AG04449 (cell line): ENCODE measurements at regions not wholly inside any gene's neighbourhood (a gene's known extent, or its start where the extent isn't known, plus 50 kb on each side); places are given as distances from the start of the nearest gene placed in this dataset.
A peak's percentile ranks its signal among the peaks of the same experiment; 100 is the strongest.
"Not testable (repeated sequence)": the region's sequence is repeated elsewhere in the genome, so short reads cannot be mapped to it uniquely, and the experiment has no call there.

Experiments
- CTCF ChIA-PET: fragments of 350-600 bp; formaldehyde crosslinking; extraction: SDS; loops from one replicate; lab custom pipeline; 2021; ENCODE audit warnings: antibody characterized with exemption; lab: Yijun Ruan, JAX
- POLR2A ChIA-PET: fragments of 400-600, 350-600 bp; formaldehyde crosslinking; extraction: SDS; loops from one replicate; lab custom pipeline; 2020; ENCODE audit warnings: antibody characterized with exemption, inconsistent platforms; lab: Yijun Ruan, JAX
- DNase-seq: peaks from one replicate; pipeline ENCODE4 v3.0.0-alpha.2; 2010; ENCODE audit warnings: low read depth, low spot score
- H3K4me3 ChIP-seq: 2 replicates; pipeline ENCODE4 v1.5.1; 2011; ENCODE audit warnings: low read depth, mild to moderate bottlenecking, control low read depth, low read length
- TF ChIP-seq, protein P1 (sequence below): IDR thresholded peaks from one replicate; pipeline ENCODE4 v1.5.1; 2011; ENCODE audit warnings: mild to moderate bottlenecking, moderate library complexity, low read length, control low read depth, inconsistent platforms; ENCODE audit not compliant: insufficient read depth; ENCODE audit errors: missing control alignments

DNA sequence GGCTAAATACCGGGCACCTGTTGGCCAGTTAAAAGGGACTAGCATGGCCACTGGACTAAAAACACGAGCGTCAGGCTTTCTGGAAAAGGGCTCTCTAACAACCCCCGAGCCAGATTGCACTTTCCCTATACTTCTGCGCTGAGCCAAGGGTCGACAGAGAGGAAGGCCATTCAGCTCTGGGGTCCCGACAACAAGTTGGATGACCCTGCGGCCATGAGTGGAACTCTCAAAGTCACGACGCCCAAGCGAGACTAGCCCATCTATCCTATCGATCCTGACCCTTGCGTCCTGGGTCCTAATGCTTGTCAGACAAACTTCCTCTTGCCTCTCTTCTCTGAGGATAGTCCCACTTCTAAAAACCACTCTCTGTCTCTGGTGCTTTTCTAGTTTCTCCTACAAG is 99.9 kb upstream of the PRDX6 start:
- TF ChIP-seq, protein P1, sequence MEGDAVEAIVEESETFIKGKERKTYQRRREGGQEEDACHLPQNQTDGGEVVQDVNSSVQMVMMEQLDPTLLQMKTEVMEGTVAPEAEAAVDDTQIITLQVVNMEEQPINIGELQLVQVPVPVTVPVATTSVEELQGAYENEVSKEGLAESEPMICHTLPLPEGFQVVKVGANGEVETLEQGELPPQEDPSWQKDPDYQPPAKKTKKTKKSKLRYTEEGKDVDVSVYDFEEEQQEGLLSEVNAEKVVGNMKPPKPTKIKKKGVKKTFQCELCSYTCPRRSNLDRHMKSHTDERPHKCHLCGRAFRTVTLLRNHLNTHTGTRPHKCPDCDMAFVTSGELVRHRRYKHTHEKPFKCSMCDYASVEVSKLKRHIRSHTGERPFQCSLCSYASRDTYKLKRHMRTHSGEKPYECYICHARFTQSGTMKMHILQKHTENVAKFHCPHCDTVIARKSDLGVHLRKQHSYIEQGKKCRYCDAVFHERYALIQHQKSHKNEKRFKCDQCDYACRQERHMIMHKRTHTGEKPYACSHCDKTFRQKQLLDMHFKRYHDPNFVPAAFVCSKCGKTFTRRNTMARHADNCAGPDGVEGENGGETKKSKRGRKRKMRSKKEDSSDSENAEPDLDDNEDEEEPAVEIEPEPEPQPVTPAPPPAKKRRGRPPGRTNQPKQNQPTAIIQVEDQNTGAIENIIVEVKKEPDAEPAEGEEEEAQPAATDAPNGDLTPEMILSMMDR: no peak
- DNase-seq: no peak
- no peak overlapping the region for H3K4me3 ChIP-seq
- CTCF ChIA-PET: interaction anchor here (1.1 kb wide), 1 partner anchor 40 kb away, joined by 3 read pairs; no protein-coding TSS in a partner anchor
- POLR2A ChIA-PET: no interaction called here

DNA sequence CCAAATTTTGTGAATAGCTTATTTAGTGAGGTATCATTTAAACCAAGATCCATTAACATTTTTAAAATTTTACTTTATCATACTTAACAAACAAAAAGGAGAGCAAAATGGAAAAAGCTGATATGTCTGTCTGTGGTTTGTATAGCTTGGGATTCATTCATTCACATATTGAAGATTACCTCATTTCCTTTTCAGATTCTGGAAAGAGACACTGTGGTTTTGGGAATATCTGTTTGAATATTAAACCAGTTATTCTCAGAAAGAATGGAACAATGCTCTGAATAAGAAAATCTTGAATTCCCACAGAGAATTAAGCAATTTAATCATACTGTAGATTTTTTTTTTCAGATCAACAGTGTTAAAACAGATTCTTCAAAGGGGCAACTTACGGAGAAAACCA is 93.8 kb upstream of the PRDX6 start:
- TF ChIP-seq, protein P1: no peak
- POLR2A ChIA-PET: interaction anchor here (1.1 kb wide), 1 partner anchor 10 kb away, joined by 3 read pairs; no protein-coding TSS in a partner anchor
- DNase-seq: no peak
- CTCF ChIA-PET: interaction anchor here (1.0 to 1.3 kb wide), 3 partner anchors 37 to 128 kb away, joined by 3 to 5 read pairs (median 3); no protein-coding TSS in a partner anchor
- no peak overlapping the region for H3K4me3 ChIP-seq

DNA sequence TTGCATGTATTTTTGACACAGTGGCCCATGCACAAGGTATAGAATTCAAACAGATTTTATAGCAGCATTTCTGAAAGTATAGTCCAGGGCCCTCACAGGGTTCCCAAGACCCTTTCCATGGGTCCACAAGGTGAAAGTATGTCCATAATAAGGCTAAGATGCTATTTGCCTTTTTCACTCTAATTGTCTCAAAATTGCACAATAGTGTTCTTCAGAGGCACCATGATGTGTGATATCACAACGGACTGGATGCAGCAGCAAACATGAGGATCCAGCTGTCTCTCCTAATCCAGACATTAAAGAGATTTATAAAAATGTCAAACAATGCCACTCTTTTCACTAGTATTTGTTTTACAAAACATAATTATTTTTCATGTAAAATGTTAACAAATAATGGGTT is 88.8 kb upstream of the PRDX6 start:
- TF ChIP-seq, protein P1: no peak
- H3K4me3 ChIP-seq: no peak overlapping the region
- POLR2A ChIA-PET: no interaction called here
- DNase-seq: no peak
- CTCF ChIA-PET: interaction anchor here (1.1 kb wide), 1 partner anchor 21 kb away, joined by 3 read pairs; no protein-coding TSS in a partner anchor

DNA sequence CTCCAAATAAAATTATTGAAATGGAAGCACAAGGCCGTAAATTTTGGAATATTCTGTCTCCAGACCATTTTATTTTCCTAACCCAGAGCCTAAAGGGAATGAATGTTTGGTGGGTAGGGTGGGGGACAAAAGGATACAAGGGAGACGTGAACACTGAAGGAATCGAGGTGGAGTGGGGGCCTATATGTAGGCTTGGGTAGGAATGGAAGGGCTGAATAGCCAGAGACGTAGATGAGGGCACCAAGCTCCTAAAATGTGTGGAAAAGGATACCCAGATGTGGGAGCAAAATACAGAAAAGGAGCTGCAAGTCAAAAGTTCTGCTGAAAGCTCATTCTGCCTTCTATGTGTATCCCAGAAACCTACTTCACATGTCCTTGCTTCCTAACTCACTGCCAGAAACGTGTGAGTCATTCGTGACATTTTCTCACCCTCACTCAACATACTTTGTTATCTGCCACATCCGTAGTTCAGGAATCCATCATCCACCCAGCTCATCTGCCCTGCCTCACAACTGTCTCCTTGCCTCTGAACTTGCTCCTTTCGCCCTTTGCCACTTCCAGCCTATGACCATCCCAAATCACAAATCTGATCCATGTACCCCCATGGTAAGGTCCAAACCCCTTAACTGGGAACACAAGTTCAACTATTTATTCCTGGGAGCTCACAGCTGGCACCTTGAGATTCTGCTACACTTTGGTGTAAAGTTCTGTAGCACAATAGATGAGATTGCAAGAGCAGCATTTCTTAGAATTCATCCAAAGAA is 84.1 kb upstream of the PRDX6 start:
- H3K4me3 ChIP-seq: no peak overlapping the region
- POLR2A ChIA-PET: interaction anchor here (0.6 to 0.7 kb wide), 2 partner anchors 10 to 989 kb away, joined by 3 read pairs; no protein-coding TSS in a partner anchor
- peak; percentile 77 for DNase-seq
- TF ChIP-seq, protein P1: no peak
- CTCF ChIA-PET: interaction anchor here (0.7 to 1.9 kb wide), 5 partner anchors 9 to 648 kb away, joined by 3 to 7 read pairs (median 3); no protein-coding TSS in a partner anchor

DNA sequence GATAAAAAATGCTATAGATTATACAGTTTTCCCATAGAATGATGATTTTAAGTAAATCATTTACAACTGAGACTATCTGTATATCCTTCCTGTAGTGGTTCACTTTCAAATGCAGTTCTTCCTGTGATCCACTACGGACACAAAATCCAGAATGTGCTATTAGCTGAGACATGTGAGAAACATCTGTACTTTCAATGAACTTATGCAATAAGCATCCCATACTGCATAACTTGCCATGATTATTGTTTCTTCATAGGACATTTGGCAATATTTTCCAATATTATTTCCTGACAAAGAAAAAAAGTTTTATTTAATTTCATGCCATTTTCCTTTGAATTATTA is 83.5 kb upstream of the PRDX6 start:
- H3K4me3 ChIP-seq: no peak overlapping the region
- DNase-seq: peak; percentile 54
- TF ChIP-seq, protein P1: no peak
- POLR2A ChIA-PET: interaction anchor here (0.6 kb wide), 1 partner anchor 990 kb away, joined by 3 read pairs; no protein-coding TSS in a partner anchor
- CTCF ChIA-PET: interaction anchor here (0.7 to 1.9 kb wide), 5 partner anchors 9 to 649 kb away, joined by 3 to 7 read pairs (median 3); no protein-coding TSS in a partner anchor

DNA sequence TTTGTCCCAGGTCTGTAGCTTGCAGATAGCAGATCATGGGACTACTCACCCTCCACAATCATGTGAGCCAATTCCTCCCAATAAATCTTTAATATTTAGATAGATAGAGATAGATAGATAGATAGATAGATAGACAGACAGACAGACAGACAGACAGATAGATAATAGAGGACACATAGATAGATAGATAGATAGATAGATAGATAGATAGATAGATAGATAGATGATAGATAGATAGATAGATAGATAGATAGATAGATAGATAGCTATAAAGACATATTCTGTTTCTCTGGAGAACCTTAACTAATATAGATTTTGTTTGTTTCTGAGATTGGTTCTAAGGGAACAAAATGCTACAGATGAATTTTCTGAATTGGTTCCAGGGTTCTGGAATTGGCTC is 82.3 kb upstream of the PRDX6 start:
- H3K4me3 ChIP-seq, CTCF ChIA-PET, DNase-seq, POLR2A ChIA-PET: not testable (repeated sequence)
